SHP77 (cell line): ENCODE measurements at regions not wholly inside any gene's neighbourhood (a gene's known extent, or its start where the extent isn't known, plus 50 kb on each side); places are given as distances from the start of the nearest gene placed in this dataset.

Source experiments
- DNase-seq, 2 experiments: peaks; one replicate each; lab custom pipeline; 2025; lab: John Stamatoyannopoulos, UW

DNA sequence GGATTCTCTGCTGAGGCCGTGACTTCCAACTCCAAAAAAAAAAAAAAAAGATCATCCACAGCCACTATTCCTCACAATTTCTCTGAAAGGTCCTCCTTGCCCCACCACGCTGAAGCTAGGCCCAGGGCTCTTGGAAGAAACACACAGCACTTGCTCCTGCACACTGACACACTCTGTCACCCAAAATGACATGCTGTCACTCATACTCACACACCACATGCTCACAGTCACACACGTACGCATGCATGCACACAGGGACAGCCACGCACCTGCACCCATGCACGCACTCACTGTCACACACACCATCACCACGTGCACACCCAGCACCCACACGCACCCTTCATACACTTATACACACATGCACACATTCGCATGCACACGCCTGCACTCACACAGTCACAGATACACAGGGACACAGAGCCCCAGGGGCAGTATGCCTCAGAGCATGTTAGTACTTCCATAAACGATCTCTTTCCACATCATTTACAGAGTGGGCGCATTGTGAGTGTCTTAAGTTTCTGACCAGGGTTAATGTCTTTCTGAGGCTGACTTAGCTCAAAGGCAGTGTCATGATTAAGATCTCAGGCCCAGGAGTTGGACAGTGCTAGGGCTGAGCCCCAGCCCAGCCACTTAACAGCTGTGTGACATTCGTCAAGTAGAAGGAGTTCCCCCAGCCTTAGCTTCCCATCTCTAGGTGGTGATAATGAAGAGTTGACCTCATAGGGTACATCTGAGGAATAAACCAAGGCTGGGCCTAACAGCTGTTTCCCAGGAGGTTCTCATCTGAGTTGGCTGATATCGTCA, 93.4 kb downstream of the GLI2 start:
- no peak for DNase-seq

- DNase-seq, result no peak
These were observed 94.0 kb downstream of the GLI2 start for GRCh38 chr2:120829633-120830025.

DNA sequence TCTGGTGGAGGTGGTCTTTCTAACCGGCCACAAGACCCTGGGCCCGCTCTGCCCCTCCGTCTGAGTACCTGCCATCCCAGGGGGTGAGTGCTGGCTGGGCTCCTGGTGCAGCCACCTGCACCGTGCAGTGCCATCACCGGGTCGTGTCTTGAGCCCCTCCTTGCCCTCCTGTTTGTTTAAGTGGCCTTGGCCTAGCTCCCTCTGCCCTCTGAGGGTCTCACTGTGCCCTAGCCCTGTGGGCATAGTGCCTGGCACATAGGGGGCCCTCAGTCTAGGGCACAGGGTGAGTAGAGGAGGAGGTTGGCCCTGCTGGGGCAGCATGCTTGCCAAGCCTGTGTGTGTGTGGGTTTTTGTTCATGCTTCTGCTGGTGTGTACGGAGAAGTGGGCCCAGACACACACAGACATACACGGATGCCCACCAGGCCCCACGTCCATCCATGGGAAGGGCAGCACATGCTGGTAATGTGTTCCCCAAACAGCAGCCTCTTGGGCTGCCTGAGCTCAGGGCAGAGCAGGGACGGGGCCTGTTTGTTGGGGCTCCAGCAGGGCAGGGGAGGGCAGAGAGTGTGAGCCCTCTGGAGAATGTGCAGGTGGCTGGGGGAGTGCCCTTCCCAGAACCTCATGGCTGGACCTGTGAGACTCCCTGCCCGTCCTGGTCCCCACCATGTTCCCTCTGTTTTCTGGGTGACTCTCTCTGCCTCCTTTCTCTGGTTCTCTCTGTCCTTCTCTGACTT, 94.6 kb downstream of the GLI2 start:
- no peak for DNase-seq

DNA sequence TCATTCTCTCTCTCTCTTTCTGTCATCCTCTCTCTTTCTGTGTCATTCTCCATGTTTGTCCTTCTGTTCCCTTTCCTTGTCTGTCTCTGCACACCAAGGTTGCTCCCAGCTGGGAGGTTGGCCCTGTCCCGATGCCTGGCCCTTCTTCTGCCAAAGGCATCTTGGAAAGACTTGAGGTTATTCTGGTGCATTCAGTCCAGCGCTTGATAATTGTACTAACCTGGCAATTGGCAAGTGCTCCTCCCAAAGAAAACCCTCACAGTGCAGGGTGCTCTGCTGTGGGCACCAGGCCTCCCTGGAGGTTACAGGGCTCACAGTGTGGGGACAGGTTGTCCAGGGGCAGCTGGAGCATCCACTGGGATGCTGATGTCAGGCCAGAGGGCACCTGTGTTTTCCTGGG, 95.4 kb downstream of the GLI2 start:
- DNase-seq, result no peak

DNA sequence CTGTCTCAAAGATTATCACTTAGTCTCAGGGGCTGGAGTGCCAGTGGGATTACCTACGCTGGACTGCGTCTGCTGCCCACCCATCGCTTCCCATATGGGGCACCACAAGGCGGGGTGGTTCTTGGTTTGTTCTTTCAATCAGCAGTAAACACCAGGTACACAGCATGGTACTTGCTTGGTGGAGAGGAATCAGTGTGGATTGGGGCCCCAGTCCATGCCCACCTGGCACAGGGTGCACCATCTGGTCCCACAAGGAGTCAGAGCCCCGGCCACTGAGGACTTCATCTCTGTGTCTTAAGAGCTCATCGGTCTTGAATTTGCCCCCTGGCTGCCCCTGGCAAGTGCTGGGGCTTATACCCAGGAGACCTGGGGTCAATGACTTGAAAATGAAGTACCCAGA, 96.2 kb downstream of the GLI2 start:
- DNase-seq, result no peak

DNA sequence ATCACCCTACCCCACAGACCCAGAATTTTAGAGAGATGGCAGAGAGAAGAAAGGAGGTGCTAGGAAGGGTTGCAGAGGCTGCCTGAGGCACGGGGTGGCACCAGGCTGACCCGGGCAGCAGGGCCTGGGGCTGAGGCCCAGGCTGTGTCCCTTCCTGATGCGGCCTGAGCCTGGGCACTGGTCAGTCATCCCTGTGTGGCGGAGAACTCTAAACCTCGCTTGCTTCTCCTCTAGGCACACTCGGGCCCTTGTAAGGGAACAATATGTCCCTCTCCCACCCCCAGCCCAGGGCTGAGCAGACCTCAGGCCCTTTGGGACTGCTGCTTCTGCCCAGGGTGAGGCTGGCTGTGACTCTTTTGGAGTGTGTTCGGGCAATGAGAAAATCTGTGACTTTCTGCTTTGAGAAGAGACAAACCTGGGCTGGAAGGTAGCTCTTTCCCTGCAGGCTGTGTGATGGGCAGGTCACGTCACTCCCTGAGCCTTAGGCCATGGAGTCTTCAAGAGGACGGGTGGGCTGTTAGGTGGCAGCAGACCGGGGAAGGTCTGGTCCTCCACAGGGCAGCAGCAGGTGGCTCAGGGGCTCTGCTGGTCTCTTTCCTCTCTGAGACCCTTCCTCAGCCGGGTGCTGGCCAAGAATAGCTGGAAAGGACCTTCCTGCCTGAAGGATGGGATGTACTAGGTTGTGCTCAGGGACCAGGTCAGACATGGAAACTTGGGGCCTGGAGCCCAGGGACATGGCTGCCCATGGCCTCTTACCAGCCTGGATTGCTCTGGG, 96.8 kb downstream of the GLI2 start:
- DNase-seq, result no peak

GRCh38 chr2:120833127-120833675, 97.5 kb downstream of the GLI2 start:
- no peak for DNase-seq

DNA sequence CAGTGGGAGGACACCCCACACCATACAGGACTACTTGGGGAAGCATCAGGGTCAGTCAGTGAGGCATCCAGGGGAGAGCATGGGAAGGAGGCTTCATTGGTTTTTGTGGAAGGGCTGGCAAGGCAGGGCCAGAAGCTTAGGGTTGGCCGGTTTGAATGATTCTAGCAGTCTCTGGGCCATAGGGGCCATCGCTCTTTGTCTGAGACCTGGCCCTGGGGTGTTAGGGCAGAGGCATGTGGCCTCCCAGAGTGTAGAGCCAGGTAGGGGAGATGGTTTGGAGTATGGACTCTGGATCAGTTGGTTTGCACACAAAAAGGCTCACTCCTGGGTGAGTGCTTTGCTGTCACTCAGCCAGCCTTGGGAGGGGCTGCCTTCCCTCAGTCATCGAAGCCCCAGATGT, 98.5 kb downstream of the GLI2 start:
- no peak for DNase-seq

DNA sequence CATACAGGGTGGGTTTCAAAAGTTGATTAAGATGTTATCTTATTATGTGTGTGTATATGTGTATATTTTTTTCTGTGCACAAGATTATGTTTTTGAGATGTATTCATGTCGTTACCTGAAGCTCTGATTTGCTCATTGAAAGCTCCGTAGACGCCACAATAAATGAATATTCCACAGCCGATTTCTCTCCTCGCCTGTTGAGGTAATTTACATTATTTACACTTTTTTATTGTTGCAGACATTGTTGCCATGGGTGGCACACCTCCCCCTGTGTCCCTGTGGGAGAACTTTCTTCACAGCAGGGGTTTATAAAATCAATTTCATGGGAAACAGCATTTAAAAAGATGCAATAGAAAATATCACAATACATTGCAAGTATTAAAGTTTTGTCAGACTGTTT, 100.6 kb downstream of the GLI2 start:
- no peak for DNase-seq

DNA sequence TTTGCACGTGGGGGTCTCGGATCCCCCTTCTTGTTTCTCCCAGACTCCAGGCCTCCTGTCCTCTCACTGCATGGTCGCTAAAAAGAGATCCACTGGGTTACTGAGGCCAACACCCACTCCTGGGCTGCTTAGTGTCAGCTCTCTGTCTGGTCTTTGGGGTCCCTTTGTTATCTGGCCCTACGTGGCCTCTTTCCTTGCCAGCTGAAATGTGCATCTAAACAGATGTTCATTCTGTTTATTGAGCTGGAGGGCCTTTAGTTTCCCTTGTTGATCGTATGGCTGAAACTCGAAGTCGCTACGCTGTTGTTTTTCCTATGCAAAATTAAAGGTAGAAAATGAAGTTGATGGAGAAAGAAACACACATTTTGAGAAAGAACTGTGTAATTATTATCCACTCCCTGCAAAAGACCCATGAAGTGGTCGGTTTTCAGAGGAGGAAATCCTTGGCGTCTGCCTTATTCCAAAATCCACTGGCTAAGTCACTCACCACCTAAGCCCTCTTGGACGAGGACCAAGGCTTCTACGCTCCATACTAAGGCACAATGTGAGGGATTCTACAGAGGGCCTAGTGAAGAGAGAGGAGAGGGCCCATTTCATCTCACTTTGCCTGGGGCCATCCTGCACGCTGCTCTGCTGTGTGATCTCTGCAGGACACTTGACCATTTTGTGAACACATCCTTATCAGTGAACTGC, 105.3 kb downstream of the GLI2 start:
- DNase-seq, result no peak

DNA sequence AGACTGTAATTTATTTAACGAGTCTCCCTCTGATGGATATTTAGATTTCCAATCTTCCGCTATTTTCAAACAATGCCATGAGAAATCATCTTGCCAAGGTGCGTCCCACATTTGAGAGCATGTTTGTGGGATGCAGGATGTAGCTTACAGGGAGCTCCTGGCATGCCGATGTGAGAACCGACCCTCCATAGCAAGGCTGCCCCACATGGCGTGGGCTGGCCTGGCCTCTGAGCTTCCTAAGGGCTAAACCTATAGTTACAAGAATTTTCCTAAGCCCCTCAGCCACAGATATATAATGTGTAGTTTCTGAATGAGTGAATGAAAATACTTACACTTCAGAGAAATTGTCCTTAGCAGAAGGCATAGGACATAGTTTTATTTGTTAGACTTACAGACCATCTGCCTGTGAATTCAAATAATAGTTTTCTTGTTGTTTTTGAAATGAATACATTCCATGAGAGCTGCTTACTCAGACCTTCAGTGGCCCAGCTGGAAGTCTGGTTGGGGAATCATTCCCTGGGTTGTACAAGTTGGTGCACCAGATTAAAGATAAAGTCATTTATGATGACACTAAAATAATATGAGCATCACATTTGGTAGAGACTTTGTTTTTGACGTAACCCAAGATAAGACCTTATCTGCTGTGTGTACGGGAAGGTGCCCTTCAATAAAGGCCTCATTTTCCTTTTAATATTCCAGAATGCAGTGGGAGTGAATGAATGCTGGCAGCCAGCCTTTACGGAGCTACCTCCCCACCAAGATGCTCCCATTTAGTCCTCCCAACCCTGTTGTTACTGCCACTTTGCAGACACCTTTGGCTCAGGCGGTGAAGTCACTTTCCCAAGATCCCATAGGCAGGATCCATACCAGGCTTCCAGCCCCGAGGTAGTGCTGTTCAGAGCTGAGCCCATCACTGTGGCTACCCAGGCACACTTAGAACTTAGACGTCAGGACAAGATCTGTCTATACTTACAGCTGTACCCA, 107.1 kb downstream of the GLI2 start:
- no peak for DNase-seq

DNA sequence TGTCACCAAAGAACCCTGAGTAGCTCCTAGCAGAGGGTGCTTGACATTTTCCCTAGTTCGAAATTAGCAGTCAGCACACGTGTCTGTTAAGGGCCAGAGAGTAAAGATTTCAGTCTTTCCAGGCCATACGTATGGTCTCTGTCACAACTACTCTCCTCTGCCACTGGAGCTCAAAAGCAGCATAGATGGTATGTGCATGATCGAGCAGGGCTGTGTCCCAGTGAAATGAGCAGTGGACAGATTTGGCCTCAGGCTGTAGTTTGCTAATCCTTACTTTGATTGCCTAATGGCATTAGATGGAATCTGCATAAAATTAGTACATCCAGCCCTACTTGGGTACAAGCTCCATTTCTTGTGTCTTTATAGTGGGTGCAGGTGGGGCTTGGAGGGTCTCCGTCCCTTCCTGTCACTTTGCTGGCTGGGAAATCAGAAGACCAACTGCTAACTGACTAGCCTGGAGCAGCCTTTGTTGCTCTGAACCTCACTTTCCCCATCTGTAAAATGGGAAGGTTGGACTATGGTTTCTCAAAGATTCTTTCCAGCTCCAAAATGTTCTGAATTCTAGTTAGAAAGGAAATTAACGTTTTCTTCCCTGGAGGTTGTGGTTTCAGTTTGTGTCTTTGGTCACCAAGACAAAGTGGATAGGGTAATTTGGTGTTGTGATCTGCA, 108.5 kb downstream of the GLI2 start:
- DNase-seq, result no peak

DNA sequence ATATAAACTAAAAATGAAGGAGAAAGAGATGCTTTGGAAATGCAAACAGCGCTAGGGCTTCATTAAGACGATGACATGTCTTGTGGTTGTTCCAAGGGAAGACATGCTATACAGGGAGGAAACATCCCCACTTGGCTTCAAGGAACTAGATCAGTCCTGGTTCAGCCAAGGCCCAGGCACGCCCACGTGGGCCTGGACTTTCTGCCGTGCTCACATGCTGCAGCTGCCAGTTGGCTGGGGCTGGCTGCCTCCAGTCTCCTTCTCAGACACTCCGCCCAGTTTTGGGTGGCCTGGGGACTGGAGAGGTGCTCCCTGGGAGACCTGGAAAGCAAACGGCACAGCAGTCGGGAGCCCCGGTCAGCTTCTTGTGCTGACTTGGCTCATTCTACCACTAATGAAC, 109.6 kb downstream of the GLI2 start:
- no peak for DNase-seq

- DNase-seq, result no peak
These were observed 110.9 kb downstream of the GLI2 start for GRCh38 chr2:120846406-120847095.

- peak in 1 of 2 experiments; percentile 13 for DNase-seq
These were observed 112.1 kb downstream of the GLI2 start for GRCh38 chr2:120847700-120848321.

DNA sequence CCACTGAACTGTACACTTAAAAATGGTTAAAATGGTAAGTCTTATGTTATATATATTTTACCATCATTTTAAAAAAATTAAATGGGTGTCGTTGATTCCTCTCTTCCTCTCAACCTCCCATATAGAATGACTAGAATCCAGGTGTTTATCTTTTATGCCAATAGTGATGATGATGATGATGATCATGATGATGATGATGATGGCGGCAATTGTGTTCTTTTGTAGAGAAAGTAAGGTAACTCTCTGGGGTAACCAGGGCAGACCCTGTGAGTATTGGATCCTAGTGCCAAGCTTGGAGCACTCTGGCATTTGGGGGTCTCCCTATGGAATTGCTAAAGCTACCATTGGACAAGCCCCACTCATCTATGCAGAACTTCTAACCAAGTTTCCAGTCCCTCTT, 113.6 kb downstream of the GLI2 start:
- no peak for DNase-seq

DNA sequence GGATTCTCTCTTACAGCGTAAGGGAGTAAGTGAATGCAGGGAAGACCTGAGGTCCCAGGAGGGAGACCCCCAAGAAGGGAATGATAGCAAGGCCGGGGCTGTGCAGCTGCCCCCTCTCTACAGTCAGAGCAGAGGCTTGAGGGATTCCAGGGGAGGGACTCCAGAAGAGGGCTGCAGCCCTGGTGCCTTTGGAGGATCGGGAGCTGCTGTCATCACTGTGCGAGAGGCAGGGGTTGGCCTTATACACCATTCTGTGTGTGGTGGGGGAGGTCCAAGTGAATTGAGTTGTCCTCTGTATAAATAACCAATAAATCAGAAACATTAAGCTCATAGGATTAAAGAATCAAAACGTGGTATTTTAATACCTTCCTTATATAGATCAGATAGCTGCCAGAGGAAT, 114.9 kb downstream of the GLI2 start:
- DNase-seq, result no peak

- DNase-seq, result no peak
These were observed 115.6 kb downstream of the GLI2 start for GRCh38 chr2:120851116-120851773.
